ENCODE measurements at regions not wholly inside any gene's neighbourhood (a gene's known extent, or its start where the extent isn't known, plus 50 kb on each side); places are given as distances from the start of the nearest gene placed in this dataset.

DNA sequence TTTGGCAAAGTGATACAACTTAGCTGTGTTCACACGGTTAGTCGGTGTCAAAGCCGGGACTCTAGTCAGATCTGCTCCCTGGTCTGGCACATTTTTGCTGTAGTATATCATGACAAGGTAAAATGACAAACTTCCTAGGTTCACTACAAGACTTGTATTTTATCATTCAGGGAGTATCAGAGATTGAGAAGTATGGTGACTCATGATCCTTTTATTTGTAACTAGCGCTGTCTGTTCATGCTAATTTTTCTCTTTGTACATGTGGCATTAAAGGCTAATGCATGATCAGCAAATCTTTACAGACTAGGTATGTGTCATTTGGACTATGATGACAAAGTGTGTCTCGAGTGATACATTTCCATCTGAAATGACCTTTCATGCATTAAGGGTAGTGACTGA lies 326.7 kb downstream of the SIPA1L2 start:
- no peak for DNase-seq

DNA sequence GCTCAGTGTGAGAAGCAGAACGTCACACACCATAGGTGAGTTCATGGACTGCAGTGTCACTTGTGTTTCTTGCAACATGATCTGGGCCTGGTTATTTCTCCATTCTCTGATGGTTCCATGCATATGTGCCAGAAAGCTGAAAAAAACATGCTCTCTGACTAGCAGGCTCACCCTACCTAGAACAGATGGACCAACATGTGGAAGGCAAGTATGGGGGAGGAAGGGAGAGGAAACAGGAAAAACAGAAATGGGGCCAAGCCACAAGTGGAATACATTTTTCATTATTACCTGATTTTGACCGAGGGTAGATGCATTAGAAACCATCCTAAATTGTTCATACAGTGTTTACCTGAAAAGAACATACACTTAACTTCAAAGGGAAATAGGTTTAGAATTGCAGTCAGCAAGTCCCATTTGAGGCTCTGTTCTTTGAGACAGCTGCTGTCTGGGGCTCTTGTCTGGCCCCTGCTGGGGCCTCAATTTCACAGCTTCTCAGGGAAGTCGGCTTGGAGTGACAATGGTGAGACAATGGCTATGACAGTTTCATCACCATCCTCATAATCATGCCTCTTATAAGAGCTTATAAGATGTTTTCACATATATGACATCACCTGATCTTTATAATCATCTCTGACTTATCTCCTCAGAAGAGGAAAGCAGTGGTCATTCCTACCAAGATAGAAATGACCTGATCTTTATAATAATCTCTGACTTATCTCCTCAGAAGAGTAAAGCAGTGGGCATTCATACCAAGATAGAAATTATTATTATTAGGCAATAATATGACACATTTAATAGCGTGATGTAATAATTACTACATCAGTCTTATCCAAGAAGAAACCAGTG lies 327.3 kb downstream of the SIPA1L2 start:
- peak in 1 of 3 experiments; percentile 23 for DNase-seq

DNA sequence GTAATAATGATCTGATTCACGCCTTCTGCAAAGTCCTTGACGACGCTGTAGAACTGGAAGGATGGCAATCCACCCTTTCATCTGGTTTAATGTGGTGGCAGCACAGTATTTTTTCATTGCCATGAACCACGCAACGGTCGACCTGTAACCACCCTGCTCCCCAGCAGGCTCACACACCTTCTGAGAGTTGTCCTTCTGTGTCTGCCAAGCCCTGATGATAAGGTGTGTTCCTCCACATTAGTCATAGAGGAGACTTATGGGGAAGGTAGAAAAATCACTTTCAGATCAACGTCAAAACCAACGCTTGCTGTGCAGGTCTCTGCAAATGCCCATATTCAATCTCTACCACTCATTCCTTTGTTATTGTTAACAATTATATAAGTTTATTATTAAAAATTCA lies 328.7 kb downstream of the SIPA1L2 start:
- no peak for DNase-seq

DNA sequence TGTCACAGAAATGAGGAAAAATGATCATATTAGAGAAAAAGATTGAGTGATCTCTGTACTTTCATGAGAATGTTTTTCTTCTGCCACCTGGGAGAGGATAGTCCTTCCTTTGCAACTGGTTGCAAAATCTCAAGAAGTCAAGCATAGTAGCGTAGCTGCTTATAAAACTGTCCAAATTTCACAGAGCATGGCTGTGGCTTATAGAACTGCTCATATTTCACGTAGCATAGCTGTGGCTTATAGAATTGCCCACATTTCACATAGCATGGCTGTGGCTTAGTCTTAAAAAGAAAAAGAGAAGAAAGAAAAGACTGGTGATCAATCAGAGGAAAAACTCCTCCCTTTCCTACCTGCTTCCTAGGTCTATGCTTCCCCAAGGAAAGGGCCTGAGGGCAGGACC lies 329.5 kb downstream of the SIPA1L2 start:
- no peak for DNase-seq

DNA sequence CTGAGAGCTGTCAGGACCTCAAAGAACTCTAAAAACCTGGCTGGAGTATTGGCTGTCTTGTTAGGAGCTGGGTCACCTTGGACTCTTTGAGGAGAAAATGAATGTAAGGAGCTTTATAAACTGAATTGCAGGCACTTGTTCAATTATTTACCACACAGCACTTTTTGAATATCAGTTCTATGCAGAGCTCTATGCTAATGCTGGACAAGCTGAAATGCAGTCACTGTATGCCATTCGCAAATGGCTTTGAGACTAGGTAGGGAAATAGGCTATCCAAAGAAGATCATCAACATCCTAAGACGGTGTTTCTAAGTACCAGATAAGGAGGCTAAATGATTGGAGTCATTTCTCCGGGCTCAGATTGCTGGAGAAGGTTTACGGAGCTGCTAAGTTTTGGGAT lies 333.5 kb downstream of the SIPA1L2 start:
- no peak for DNase-seq

- DNase-seq: no peak
Observed at GRCh38 chr1:232293361-232293760, 336.6 kb downstream of the SIPA1L2 start.

DNA sequence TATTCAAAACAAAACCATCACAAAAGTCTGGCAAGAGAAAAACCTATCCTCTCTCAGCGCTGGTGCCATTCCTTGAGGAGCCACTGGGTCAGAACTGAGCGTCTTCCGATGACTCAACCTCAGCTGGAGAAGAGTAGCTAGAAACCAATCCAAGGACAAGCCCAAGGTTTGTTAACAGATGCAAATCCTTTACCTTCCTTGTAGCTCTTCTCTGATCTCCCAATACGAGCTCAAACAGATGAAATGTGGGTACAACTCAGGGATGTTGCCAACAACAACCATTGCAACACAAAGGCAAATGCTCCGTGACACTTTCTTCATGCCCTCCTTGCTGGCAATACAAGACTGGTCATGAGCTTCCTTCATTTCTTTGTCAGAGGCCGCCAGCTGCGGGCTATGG lies 337.1 kb downstream of the SIPA1L2 start:
- no peak for DNase-seq

DNA sequence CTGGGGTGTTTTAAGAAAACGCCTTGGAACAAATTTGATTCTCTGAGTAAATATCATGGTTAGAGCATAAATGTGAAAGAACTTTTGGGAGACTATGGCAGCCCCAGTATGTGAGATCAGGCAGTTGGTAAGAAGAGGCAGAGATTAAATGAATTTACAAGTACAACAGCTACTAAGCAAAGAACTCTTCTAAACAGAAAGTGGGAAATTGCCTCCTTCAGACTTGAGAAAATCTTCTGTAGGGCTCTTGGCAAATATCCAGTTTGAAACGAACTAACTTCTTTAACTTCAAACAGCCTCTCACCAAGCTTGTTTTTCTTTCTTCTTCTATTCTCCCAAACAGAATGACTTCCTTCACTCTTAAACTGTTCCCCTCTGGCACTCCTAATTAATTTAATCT lies 337.7 kb downstream of the SIPA1L2 start:
- no peak for DNase-seq

DNA sequence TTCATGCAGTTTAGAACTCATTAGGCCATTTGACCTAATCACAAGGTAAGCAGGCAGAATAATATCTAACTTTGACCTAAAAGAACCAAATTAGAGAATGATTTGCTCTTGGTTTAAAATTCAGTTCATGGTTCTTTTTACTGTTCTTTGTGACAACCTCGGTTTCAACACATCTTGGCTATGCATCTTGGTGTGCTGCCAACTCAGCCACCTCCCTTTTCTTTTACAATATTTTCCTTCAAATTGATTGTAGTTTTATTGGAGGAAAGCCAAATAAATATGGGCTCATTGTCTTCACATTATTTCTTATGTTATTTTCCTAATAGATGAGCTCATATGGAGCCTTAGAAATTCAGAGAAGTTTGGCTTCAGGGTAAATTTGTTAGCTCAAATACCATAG lies 338.3 kb downstream of the SIPA1L2 start:
- no peak for DNase-seq

GRCh38 chr1:232291261-232291660 lies 338.7 kb downstream of the SIPA1L2 start:
- DNase-seq: no peak

- no peak for DNase-seq
Observed at GRCh38 chr1:232290570-232290969, 339.4 kb downstream of the SIPA1L2 start.

DNA sequence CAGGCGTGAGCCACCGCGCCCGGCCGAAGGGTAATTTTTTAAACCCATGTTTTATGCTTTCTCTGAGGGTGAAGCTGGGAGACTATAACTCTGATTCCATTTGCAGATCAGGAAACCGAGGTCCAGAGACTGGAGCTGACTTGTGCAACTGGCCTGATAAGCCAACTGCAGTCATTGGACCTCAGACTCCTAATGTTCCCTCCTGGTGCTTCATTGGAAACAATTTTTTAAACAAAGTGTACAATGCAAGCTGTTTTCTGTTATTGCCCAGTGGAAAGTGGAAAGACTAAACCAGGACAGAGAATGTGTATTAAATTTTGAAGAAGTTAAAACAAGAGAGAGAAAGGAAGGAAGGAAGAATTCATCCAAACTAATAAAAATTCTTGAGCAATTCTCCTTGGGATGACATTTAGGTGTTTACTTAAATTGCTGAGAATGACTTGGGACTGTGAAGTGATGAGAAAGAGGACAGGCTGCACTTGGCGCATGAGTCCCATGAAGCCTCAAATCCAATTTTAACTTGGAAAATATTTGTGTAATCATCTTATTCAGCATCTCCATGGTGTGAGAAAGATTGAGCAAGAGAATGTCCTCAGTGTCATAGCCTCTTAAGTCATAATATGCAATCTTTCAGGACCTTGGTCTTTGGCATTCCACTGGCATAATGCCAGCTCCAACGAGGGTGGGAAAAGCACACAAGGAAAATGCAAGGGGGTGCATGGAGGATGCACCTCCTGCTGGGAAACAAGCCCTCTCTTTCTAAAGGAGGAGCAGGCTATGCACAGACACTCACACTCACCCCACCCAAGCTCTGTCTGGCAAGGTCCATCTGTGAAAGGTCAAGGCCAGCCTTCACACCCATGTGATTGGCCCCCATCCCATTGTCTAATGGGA lies 342.0 kb downstream of the SIPA1L2 start:
- no peak for DNase-seq

GRCh38 chr1:232285138-232285537 lies 344.8 kb downstream of the SIPA1L2 start:
- no peak for DNase-seq

DNA sequence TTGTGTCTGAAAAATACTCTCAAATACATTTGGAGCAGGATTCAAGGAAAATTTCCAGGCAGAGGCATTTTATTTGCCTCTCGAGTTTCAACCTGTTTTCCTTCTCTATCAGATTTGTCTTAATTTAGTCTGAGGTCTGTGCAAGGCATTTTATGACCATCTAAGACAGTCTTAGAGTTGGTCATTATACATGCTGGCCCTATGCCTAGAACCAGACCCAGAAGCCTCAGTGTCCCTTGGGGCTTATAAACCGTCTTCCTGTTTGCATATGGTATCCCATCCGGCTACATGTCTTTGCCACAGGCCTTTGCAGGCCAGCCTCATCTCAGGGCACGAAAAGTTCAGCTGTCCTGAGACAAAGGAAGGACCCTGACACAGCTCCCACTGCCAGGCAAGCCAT lies 346.1 kb downstream of the SIPA1L2 start:
- peak in 1 of 3 experiments; percentile 17 for DNase-seq

GRCh38 chr1:232282498-232282897 lies 347.4 kb downstream of the SIPA1L2 start:
- no peak for DNase-seq

- no peak for DNase-seq
Observed at GRCh38 chr1:232280910-232281309, 349.0 kb downstream of the SIPA1L2 start.

DNA sequence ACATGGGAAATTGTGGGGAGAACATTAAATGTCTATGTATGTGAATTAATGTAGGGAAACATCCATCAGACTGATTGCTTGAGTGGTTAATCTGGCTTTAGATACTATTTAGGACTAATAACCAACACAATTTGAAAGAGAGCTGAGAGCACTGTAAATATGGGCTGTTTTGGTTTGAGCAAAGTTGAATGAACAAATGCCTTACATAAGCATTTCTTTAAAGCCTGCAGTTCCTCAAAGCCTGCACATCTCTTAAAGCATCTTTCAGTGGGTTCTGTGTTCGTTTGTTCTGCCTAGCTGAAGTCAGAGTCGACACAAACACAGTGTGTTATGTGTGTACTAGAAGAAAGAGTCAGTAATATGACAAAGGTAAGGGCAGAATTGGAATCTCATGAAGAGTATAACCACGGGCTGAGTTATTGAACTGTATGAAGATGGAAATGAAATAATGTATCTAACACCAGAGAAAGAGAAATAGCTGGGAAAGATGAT lies 350.0 kb downstream of the SIPA1L2 start:
- no peak for DNase-seq

- DNase-seq: no peak
Observed at GRCh38 chr1:232278925-232279324, 351.0 kb downstream of the SIPA1L2 start.

- DNase-seq: no peak
Observed at GRCh38 chr1:232276651-232277050, 353.3 kb downstream of the SIPA1L2 start.

- no peak for DNase-seq
Observed at GRCh38 chr1:232274999-232275710, 354.8 kb downstream of the SIPA1L2 start.

GRCh38 chr1:232274236-232274855 lies 355.6 kb downstream of the SIPA1L2 start:
- no peak for DNase-seq

DNA sequence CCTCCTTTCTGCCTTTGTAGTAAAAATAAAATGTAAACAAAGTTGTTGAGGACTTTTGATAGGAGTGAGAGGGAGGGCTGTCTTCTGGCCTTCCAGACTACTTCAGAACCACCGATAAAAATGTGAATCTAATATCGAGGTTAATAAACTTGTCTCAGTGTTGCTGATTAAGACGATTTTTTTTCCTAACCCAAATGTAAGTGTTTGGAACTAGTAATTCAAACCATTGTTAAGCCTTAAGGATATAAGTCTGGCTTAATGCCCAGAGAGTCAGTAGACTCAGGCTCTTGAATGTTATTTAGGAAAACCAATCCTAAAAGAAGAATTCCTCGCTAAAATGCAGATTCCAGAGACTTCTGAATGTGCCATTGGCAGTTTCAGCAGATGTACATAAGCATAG lies 356.9 kb downstream of the SIPA1L2 start:
- DNase-seq: no peak
